Suppressor macrophage treated with lipopolysaccharide for 4 hours (primary cell): ENCODE measurements at regions not wholly inside any gene's neighbourhood (a gene's known extent, or its start where the extent isn't known, plus 50 kb on each side); places are given as distances from the start of the nearest gene placed in this dataset.
"Not testable (repeated sequence)": the region's sequence is repeated elsewhere in the genome, so short reads cannot be mapped to it uniquely, and the experiment has no call there.

Experiments used
- DNase-seq: peaks from one replicate; pipeline ENCODE4 v3.0.0-alpha.2; 2020

DNA sequence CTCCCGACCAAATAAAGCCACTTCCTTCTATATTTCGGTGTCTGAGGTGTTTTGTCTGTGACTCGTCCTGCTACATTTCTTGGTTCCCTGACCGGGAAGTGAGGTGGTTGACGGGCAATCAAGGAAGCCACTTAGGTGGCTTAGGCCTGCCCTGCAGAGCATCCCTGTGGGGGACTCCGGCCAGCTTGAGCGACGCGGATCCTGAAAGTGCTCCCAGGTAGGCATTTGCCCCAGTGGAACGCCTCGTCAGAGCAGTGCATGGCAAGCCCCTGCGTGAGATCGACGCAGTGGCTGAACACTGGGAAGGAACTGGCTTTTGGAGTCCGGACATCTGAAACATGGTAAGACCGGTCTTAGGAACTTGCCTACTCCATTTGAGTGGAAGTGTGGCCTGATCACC, 157.2 kb upstream of the COX7C start:
- no peak for DNase-seq

- DNase-seq = no peak
These were observed 156.4 kb upstream of the COX7C start for GRCh38 chr5:86461169-86461956.

DNA sequence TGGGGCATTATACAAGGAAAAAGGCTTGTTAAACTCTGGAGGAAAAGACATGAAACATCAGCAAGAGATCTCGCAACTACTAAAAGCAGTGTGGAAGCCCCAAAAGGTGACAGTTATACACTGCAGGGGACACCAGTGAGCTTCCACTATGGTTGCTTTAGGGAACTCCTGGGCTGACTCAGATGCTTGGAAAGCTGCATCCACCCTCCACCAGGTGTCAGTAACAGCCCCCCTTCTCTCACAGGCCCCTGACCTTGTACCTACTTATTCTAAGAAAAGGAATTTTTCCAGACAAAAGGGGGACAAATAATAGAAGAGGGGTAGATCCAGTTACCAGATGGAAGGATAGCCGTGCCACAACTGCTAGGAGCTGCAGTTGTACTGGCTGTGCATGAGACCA, 154.4 kb upstream of the COX7C start:
- DNase-seq = no peak

DNA sequence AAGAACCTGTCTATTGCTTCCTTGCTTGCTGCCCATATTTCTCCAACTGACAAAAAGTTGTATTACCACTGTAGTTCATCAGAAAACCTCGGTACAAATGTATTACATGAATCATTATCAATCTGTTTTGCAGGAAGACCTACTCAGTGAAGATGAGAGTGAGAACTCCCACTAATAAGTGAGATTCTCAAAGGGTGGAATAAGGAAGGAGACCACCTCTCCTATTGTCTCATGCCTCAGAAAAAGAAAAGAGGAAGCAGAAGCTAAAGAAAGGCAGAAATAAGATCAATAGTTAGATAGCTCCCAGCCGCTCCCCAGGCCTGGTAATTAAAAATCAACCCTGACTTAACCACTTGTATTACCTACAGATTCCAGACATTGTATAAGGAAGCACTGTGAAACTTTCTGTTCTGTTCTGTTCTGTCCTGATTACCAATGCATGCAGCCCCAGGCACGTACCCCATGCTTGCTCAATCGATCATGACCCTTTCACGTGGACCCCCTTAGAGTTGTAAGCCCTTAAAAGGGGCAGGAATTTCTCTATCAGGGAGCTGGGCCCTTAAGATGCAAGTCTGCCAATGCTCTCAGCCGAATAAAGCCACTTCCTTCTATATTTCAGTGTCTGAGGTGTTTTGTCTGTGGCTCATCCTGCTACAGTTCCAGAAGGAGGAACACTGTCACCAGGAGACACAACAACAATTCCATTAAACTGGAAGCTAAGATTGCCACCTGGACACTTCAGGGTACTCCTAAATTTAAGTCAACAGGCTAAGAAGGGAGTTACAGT, 152.5 kb upstream of the COX7C start:
- DNase-seq = no peak

GRCh38 chr5:86466721-86467120, 151.0 kb upstream of the COX7C start:
- not testable (repeated sequence) for DNase-seq

DNA sequence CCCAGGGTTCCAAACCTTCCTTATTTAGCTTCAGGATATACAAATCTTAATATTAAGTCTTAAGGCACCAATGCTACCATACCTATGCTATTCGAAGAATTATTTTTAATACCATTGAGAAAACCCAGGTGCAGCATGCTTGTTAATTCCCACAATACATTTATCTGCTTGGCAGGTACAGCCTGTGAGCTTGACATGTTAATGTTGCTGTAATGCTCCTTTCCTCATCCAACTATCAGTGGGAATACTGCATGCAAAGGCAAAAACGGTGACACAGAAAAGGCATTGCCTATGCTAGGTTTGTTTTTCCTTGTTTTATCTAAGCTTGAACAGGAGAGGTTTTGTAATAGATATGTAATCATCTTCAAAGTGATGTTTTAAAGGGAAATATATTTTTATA, 135.7 kb upstream of the COX7C start:
- DNase-seq = no peak

DNA sequence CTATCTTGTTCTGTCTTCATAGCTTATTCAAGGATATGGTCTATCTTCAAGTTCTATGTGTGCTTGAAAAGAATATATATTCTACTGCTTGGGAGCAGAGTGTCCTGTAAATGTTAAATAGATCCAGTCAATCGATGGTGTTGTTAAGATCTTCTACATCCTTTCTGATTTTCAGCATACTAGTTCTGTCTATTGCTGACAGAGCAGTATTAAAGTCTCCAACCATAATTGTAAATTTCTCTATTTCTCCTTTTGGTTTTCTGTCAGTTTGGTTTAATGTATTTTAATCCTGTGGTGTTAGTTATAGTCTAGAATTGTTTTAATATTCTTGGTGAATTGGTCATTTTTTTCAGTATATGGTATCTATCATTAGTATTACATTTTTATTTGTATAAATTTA, 124.0 kb upstream of the COX7C start:
- DNase-seq = no peak

- no peak for DNase-seq
These were observed 116.8 kb upstream of the COX7C start for GRCh38 chr5:86500947-86501346.

- DNase-seq = no peak
These were observed 110.2 kb upstream of the COX7C start for GRCh38 chr5:86507574-86507973.

DNA sequence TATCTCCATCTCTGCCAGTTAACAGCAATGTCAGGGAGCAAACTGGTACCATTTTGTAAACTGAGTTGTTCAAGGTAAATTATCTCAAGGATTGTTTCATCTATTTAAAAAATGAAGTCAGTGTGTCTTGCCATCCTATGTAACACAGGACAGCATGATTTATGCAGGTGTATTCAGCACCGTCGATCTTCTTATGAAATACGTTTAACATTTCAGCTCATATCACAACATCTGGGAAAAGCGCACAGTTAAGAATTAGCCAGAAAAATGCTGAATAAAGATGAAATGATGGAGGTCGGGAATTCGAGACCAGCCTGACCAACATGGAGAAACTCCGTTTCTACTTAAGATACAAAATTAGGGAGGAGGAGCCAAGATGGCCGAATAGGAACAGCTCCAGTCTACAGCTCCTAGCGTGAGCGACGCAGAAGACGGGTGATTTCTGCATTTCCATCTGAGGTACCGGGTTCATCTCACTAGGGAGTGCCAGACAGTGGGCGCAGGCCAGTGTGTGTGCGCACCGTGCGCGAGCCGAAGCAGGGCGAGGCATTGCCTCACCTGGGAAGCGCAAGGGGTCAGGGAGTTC, 107.3 kb upstream of the COX7C start:
- not testable (repeated sequence) for DNase-seq

- no peak for DNase-seq
These were observed 94.0 kb upstream of the COX7C start for GRCh38 chr5:86523718-86524117.

DNA sequence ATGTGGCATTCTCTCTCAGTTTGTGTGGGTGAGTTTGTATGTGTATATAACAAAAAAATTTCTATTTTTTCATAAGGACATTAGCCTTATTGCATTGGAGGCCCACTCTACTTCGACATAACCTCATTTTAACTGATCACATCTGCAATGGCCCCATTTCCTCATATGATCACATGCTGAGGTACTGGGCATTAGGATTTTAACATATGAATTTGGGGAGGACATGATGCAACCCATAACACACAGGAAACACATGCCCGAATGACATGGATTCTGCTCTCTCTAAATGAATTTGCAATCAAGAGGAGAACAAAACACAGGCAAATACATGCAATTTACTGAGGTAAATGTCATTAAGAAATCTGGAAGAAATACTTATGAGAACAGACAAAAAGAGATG, 92.1 kb upstream of the COX7C start:
- DNase-seq = no peak

GRCh38 chr5:86526811-86527348, 90.9 kb upstream of the COX7C start:
- no peak for DNase-seq

DNA sequence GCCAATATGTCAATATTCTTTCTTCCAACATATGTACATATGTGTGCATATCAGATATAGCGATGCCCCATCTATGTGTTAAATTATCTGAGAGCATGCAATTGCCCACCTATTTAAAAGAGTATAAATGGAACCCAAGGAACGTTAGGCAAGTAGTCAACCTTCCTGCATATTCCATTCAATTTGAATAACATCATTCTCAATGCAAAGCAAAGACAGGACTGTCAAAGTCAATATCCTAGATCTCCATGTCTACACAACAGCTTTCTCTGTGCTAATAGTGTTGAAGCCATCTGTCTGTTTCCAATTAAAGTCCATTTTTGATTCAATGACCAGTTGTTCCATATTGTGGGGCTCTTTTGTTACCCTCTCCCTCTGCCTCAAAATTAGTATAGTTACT, 85.3 kb upstream of the COX7C start:
- no peak for DNase-seq

GRCh38 chr5:86536396-86536795, 81.3 kb upstream of the COX7C start:
- no peak for DNase-seq

- DNase-seq = no peak
These were observed 75.2 kb upstream of the COX7C start for GRCh38 chr5:86542532-86542931.

DNA sequence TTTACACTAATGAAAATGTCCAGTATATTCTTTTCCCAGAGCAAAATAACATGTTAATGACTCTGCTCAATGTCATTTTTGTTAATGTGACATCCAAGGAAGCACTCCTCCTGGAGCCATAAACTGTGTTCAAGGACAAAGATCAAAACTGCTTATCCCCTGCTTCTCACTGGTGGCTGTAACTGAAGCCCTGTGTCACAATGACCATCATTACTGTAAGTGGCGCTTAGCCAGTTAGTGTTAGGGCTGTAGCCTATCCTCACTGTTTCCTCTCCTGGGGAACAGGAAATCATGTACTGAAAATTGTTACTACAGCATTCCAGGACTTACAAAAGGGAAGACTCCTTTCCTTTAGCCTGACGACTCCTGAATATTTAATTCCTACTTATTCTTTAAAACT, 71.7 kb upstream of the COX7C start:
- DNase-seq = no peak

DNA sequence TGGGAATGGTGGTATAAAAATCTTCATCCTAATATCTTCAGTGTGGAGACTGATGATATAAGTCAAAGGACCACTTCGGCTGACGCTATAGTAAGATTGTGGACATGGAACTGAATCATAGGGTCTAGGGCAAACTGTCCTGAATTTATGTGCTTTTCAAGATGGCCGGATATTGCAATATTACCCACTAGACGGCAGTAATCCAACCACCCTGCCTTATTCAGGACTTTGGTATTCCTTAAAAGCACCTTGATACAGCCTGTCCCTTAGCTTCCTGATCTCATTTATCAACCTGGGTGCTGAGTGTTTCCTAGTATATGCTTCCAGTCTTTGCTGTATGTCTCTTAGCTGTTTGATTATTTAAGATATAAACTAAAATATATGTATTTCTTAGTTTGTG, 71.2 kb upstream of the COX7C start:
- DNase-seq = no peak

DNA sequence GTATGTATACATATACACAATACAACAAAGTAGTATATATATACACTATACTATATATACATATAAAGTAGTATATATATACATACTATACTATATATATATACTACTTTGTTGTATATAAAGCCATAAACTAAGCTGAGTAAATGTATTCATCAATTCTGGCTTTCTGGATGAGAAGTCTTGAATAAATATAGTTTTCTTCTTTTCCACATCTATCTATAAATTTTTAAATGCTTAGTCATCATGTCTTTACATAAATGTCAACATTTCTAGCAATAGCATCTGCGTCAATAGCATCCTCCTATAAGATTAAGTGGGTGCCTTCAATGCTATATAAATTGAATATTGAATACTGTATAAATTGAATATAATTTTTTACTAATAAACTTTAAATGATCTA, 63.1 kb upstream of the COX7C start:
- no peak for DNase-seq

- DNase-seq = no peak
These were observed 59.8 kb upstream of the COX7C start for GRCh38 chr5:86557920-86558319.

DNA sequence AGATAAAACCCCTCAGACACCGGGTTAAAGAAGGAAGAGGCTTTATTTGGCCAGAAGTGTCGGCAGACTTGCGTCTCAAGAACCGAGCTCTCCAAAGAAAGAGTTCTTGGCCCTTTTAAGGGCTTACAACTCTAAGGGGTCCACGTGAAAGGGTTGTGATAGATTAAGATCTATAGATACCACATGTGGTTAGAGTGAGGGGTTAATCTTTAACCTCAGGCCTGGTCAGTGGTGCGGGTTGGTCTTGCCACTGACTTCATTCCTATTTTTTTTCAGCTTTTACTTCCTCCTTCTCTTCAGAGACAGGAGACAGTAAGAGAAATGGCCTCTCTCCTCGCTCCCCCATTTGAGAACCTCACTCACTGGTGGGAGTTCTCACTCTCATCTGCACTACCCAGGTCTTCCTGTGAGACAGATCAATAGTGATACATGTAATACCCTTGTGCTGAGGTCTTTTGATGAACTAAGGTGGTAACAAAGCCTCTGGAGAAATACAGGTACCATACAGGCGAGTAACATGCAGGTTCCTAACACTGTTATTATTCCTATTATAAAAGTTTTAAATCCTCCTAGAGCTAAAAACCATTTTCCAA, 52.4 kb upstream of the COX7C start:
- no peak for DNase-seq

GRCh38 chr5:86566030-86566429, 51.7 kb upstream of the COX7C start:
- not testable (repeated sequence) for DNase-seq
